Right lobe of liver (tissue), 6 donors: ENCODE measurements at regions not wholly inside any gene's neighbourhood (a gene's known extent, or its start where the extent isn't known, plus 50 kb on each side); places are given as distances from the start of the nearest gene placed in this dataset.
A peak's percentile ranks its signal among the peaks of the same experiment; 100 is the strongest.

ENCODE experiments used
- ATAC-seq, 4 donors: fragments of 200-7000 bp; cut with Tn5 transposase; one replicate each; pipeline ENCODE4 v1.9.1; 2020; ENCODE audit warnings: mild to moderate bottlenecking in 4 of 4, moderate library complexity in 4 of 4
- DNase-seq, 3 donors: peaks; one replicate each; pipeline ENCODE4 v3.0.0-alpha.2; 2020
- H3K27ac ChIP-seq, 3 donors: fragments of 200-600 bp; one replicate each; pipeline ENCODE4 v1.8.0; 2022
- H3K27me3 ChIP-seq, 2 donors: fragments of 200-600 bp; one replicate each; pipeline ENCODE4 v1.8.0; 2022
- H3K36me3 ChIP-seq, 4 donors: fragments of 200-600 bp; sonication (generic) in 1 of 4; one replicate each; pipeline versions ENCODE4 v1.5.1 to v1.8.0; 2017 to 2022; ENCODE audit warnings: control low read depth in 1 of 4
- H3K4me1 ChIP-seq, 4 donors: fragments of 200-600 bp; sonication (generic) in 1 of 4; one replicate each; pipeline versions ENCODE4 v1.5.1 to v1.8.0; 2017 to 2022; ENCODE audit warnings: control low read depth in 1 of 4
- H3K4me3 ChIP-seq, 3 donors: fragments of 200-600 bp; one replicate each; pipeline ENCODE4 v1.8.0; 2022
- H3K9me3 ChIP-seq, 4 donors: fragments of 200-600 bp; sonication (generic) in 1 of 4; one replicate each; pipeline versions ENCODE4 v1.5.1 to v1.8.0; 2017 to 2022; ENCODE audit warnings: control low read depth in 1 of 4
- CTCF ChIP-seq, 4 donors: fragments of 200-600 bp in 3 of 4; fragments of 450-650 bp in 1 of 4; IDR thresholded peaks; one replicate each; pipeline versions ENCODE4 v1.5.1 to v1.8.0; 2016 to 2022; ENCODE audit warnings: antibody characterized with exemption in 4 of 4, mild to moderate bottlenecking in 2 of 4
- POLR2A ChIP-seq: fragments of 450-650 bp; IDR thresholded peaks from one replicate; pipeline ENCODE4 v1.6.1; 2017; ENCODE audit warnings: antibody characterized with exemption, mild to moderate bottlenecking
- WGBS: methylation state at CpG from one replicate; pipeline ENCODE4 v1.1.6; 2018; ENCODE audit warnings: low coverage, low lambda C conversion rate; ENCODE audit not compliant: insufficient coverage; ENCODE audit errors: missing lambda C conversion rate; 5-methylcytosine and 5-hydroxymethylcytosine counted together
- intact Hi-C, 2 donors: fragments of 100-400 bp; cut with DNase I; formaldehyde crosslinking; loops; one replicate each; pipeline versions ENCODE4 v1.11.2 to v1.14.1; 2022
- donor health status: DM: no; HTN: yes; CAD: no.
- donor health status: DM: no; HTN: no; CAD: no.
- donor health status: DM: no; HTN: no; CAD: no.
- donor health status: DM: no; HTN: yes; CAD: no.
- donor health status: DM: no; HTN: yes; CAD: no.

DNA sequence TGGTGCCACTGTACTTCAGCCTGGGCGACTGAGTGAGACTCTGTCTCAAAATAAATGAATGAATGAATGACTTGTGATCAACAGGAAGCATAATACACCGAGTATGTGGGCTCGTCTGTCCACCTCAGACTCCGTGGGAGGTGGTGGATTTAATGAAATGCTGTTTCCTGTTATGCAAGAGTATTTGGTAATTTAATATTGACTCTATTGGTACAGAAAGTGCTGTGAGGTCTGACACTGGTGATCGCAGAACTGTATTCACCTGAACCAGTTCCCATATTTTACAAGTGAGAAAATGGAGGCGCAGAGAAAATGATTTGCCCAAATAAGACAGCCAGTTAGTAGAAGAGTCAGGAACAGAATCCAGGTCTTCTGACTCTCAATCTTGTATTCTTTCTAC is 423.3 kb downstream of the RAPGEF2 start:
- no peaks in the 10 kb centered on the region for H3K9me3 ChIP-seq
- DNase-seq (no peak), ATAC-seq (peak; percentile 79 to 100 (median 95))
- WGBS: 19% methylated on average over 5 of the region's 6 CpGs
- H3K27ac ChIP-seq: peak overlapping the region in 2 of 3 donors; percentile 11 to 17
- H3K36me3 ChIP-seq: no peaks in the 10 kb centered on the region
- H3K4me1 ChIP-seq: peaks cover 0 to 13% (median 4%) of the 10 kb centered on the region in 4 donors
- TF ChIP-seq CTCF (IDR thresholded peaks at IDR 0.05) (no peak), POLR2A (peak; percentile 15)
- intact Hi-C loops: no loop called here
- H3K4me3 ChIP-seq: no peak overlapping the region
- no peaks in the 10 kb centered on the region for H3K27me3 ChIP-seq

DNA sequence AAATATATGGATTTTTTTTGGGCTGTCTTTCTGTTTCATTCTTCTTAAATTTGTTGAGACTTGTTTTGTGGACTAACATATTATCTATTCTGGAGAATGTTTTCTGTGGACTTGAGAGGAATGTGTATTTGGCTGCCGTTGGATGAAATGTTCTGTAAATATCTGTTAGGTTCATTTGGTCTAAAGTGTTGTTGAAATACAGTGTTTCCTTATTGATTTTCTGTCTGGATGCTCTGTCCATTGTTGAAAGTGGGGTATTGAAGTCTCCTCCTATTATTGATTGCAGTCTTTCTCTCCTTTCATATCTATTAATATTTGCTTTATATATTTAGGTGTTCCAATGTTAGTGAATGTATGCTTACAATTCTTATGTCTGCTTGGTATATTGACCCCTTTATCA is 431.8 kb downstream of the RAPGEF2 start:
- WGBS: 26% methylated on average over 1 of the region's 1 CpG
- Histone ChIP-seq H3K4me1 (peaks cover 0 to 14% (median 0%) of the 10 kb centered on the region in 4 donors), H3K27ac (no peak overlapping the region), H3K27me3 (no peaks in the 10 kb centered on the region), H3K36me3 (no peaks in the 10 kb centered on the region), H3K4me3 (no peak overlapping the region), H3K9me3 (no peaks in the 10 kb centered on the region)
- TF ChIP-seq POLR2A: no peak
- TF ChIP-seq CTCF (IDR thresholded peaks at IDR 0.05): no peak
- ATAC-seq (peak; percentile 55 to 97 (median 85)), DNase-seq (no peak)
- intact Hi-C loops: no loop called here

DNA sequence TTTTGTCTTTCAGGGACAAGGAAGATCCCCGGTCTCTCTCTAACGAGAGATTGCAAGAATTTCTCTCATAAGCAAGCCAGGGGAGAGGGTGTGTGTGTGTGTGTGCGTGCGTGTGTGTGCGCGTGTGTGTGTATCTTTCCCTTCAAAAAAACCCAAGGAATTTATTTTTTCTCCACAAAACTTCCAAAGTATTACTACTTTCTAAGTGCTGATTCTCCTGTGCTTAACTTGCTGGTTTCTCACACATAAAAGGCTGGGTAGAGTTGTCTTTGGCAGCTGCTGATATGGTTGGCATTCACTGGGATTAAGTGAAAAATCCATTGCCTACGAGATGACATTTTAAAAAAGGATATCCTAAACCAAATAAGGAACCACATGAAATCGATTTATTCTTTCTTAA is 435.7 kb downstream of the RAPGEF2 start:
- peaks cover 0 to 14% (median 0%) of the 10 kb centered on the region in 4 donors for H3K4me1 ChIP-seq
- intact Hi-C loops: no loop called here
- no peak overlapping the region for H3K27ac ChIP-seq
- ATAC-seq (no peak), DNase-seq (no peak)
- no peaks in the 10 kb centered on the region for H3K9me3 ChIP-seq
- H3K27me3 ChIP-seq: no peaks in the 10 kb centered on the region
- no peak overlapping the region for H3K4me3 ChIP-seq
- H3K36me3 ChIP-seq: no peaks in the 10 kb centered on the region
- 60% methylated on average over 7 of the region's 8 CpGs for WGBS
- no peak for TF ChIP-seq CTCF (IDR thresholded peaks at IDR 0.05)
- no peak for TF ChIP-seq POLR2A

- ATAC-seq (no peak), DNase-seq (no peak)
- intact Hi-C loops: no loop called here
- no peak overlapping the region for H3K27ac ChIP-seq
- no peak overlapping the region for H3K4me3 ChIP-seq
- TF ChIP-seq CTCF (IDR thresholded peaks at IDR 0.05): no peak
- H3K27me3 ChIP-seq: no peaks in the 10 kb centered on the region
- peaks cover 0 to 3% (median 0%) of the 10 kb centered on the region in 4 donors for H3K4me1 ChIP-seq
- no peaks in the 10 kb centered on the region for H3K36me3 ChIP-seq
- H3K9me3 ChIP-seq: no peaks in the 10 kb centered on the region
Observed at GRCh38 chr4:159540038-159540437, 437.2 kb downstream of the RAPGEF2 start.

GRCh38 chr4:159540501-159540900 is 437.6 kb downstream of the RAPGEF2 start:
- TF ChIP-seq CTCF (IDR thresholded peaks at IDR 0.05) (no peak), POLR2A (no peak)
- ATAC-seq (no peak), DNase-seq (no peak)
- H3K27ac ChIP-seq: no peak overlapping the region
- no peak overlapping the region for H3K4me3 ChIP-seq
- H3K27me3 ChIP-seq: no peaks in the 10 kb centered on the region
- H3K9me3 ChIP-seq: no peaks in the 10 kb centered on the region
- H3K4me1 ChIP-seq: no peaks in the 10 kb centered on the region
- 58% methylated on average over 3 of the region's 4 CpGs for WGBS
- intact Hi-C loops: no loop called here
- H3K36me3 ChIP-seq: no peaks in the 10 kb centered on the region
